Panc1 (cell line): ENCODE measurements at regions not wholly inside any gene's neighbourhood (a gene's known extent, or its start where the extent isn't known, plus 50 kb on each side); places are given as distances from the start of the nearest gene placed in this dataset.

Experiments used
- ATAC-seq: fragments of 200-7000 bp; cut with Tn5 transposase; 2 replicates; pipeline ENCODE4 v1.9.1; 2020; ENCODE audit warnings: mild to moderate bottlenecking, moderate library complexity
- BruUV-seq: library from RNA; stranded (reverse); fragments of 400-500 nt; replicated peaks from 2 replicates; lab custom pipeline; 2021; lab: Mats Ljungman, UMichigan
- CTCF ChIA-PET: fragments of 300-600 bp; sonication (Branson Sonifier 250); formaldehyde crosslinking; loops from one replicate; lab custom pipeline; 2022; ENCODE audit warnings: antibody characterized with exemption; lab: Charles Lee
- POLR2A ChIA-PET: fragments of 300-600 bp; sonication (Branson Sonifier 250); formaldehyde crosslinking; loops from one replicate; lab custom pipeline; 2022; ENCODE audit warnings: antibody characterized with exemption; lab: Charles Lee
- DNase-seq: peaks from one replicate; pipeline ENCODE4 v3.0.0-alpha.2; 2010; ENCODE audit warnings: low read depth, low spot score
- H3K27ac ChIP-seq: 2 replicates; pipeline ENCODE4 v1.5.1; 2011; ENCODE audit warnings: mild to moderate bottlenecking, low read length, inconsistent platforms
- H3K27me3 ChIP-seq: fragments of 200-500 bp; sonication (Bioruptor generic); 2 replicates; pipeline ENCODE4 v1.6.0; 2014; ENCODE audit warnings: low read length, inconsistent platforms; ENCODE audit not compliant: control insufficient read depth, insufficient read depth
- H3K36me3 ChIP-seq: fragments of 200-500 bp; sonication (Bioruptor generic); 2 replicates; pipeline ENCODE4 v1.5.1; 2014; ENCODE audit warnings: inconsistent platforms, mild to moderate bottlenecking, low read length, moderate library complexity; ENCODE audit not compliant: control insufficient read depth, insufficient read depth
- H3K4me1 ChIP-seq: 2 replicates; pipeline ENCODE4 v1.5.1; 2011; ENCODE audit warnings: inconsistent platforms, mild to moderate bottlenecking, low read length, moderate library complexity; ENCODE audit not compliant: control insufficient read depth, insufficient read depth
- H3K4me3 ChIP-seq, 2 experiments: 2 replicates each; pipeline ENCODE4 v1.5.1; 2011 to 2012; ENCODE audit warnings: low read depth in 2 of 2, low read length in 2 of 2, mild to moderate bottlenecking in 2 of 2, inconsistent platforms in 1 of 2, moderate library complexity in 1 of 2
- H3K9me3 ChIP-seq: fragments of 200-500 bp; sonication (Bioruptor generic); 2 replicates; pipeline ENCODE4 v1.5.1; 2014; ENCODE audit warnings: low read depth, mild to moderate bottlenecking, inconsistent platforms, low read length, moderate library complexity; ENCODE audit not compliant: control insufficient read depth, insufficient read depth
- POLR2AphosphoS5 ChIP-seq: IDR thresholded peaks from 2 replicates; pipeline ENCODE4 v1.6.1; 2012; ENCODE audit warnings: mild to moderate bottlenecking, low read depth, low read length, moderate library complexity
- SIN3A ChIP-seq: IDR thresholded peaks from 2 replicates; pipeline ENCODE4 v1.6.1; 2012; ENCODE audit warnings: low read depth, mild to moderate bottlenecking, low read length, moderate library complexity, borderline replicate concordance; ENCODE audit not compliant: insufficient read depth
- TCF7L2 ChIP-seq: IDR thresholded peaks from 2 replicates; pipeline ENCODE4 v1.6.1; 2011; ENCODE audit warnings: mild to moderate bottlenecking, low read depth, low read length, inconsistent platforms
- in situ Hi-C: cut with HindIII; loops from 2 replicates; pipeline ENCODE4 v1.10.0; 2016; ENCODE audit warnings: low sequenced_read_pairs, low pct_unique_long_range_greater_than_20kb
- intact Hi-C: fragments of 100-400 bp; cut with micrococcal nuclease; formaldehyde crosslinking; loops from one replicate; pipeline ENCODE4 v1.10.0; 2022; ENCODE audit not compliant: unreplicated experiment
- TF ChIP-seq, protein P1 (sequence below), 2 experiments: IDR thresholded peaks; 2 replicates each; pipeline ENCODE4 v1.6.1; 2011 to 2012; ENCODE audit warnings: low read depth in 2 of 2, control low read depth in 1 of 2, low read length in 1 of 2, mild to moderate bottlenecking in 1 of 2, moderate library complexity in 1 of 2; ENCODE audit not compliant: insufficient read depth in 1 of 2
- TF ChIP-seq, protein P2 (sequence below): fragments of 450-650 bp; IDR thresholded peaks from 2 replicates; pipeline ENCODE4 v1.5.1; 2017; ENCODE audit warnings: mild to moderate bottlenecking

DNA sequence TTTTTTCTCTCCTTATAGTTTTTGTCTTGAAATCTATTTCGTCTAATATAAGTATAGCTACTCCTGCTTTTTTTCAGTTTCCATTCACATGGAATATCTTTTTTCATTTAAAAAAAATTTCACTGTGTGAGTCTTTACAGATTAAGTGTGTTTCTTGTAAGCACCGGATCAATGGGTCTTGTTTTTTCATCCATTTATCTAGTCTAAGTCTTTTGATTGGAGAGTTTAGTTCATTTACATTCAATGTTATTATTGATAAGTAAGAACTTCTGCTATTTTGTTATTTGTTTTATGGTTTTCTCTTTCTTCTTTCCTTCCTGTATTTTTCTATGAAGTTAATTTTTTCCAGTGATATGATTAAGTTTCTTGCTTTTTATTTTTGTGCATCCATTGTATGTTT, 216.7 kb upstream of the CNTNAP2 start:
- CTCF ChIA-PET = no interaction called here
- intact Hi-C loops = no loop called here
- Histone ChIP-seq H3K9me3 (no peaks in the 10 kb centered on the region), H3K4me1 (no peaks in the 10 kb centered on the region), H3K4me3 (no peak overlapping the region), H3K36me3 (no peaks in the 10 kb centered on the region), H3K27ac (no peak overlapping the region), H3K27me3 (no peaks in the 10 kb centered on the region)
- BruUV-seq = no TSS peak
- no peak for TF ChIP-seq POLR2AphosphoS5
- ATAC-seq (no peak), DNase-seq (no peak)
- in situ Hi-C loops = no loop called here
- POLR2A ChIA-PET = no interaction called here

DNA sequence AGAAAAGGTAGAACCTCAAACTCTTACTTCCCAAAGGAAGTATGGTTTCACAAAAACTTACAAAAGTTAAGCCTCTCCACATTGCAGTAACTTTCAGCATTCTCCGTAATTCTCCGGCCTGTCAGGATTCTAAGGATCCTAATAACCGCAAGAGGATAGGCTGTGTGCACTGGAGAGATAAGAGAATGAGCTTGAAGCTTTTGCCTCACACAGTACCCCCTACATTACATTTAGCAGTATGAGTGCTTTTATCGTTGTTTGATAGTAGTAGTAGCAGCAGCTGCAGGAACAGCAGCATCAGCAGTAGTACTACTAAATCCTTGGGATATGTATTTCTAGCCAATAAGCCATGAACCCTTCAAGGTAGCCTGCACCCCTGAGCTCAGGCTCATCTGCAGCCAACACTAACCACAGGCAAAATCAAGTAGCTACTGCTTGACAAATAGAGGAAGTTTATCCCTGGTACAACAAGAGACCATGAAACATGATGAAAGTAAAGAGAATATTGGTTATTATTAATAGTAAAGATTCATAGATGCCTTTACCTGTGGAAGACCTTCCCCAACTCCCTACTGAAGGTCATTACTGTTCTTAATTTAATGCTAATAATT, 222.6 kb upstream of the CNTNAP2 start:
- CTCF ChIA-PET = no interaction called here

More for the DNA sequence above, 222.6 kb upstream of the CNTNAP2 start:
- intact Hi-C loops = no loop called here
- in situ Hi-C loops = no loop called here
- H3K4me3 ChIP-seq = no peak overlapping the region
- POLR2A ChIA-PET = no interaction called here
- no peak overlapping the region for H3K27ac ChIP-seq
- BruUV-seq = no TSS peak
- ATAC-seq (no peak), DNase-seq (no peak)
- H3K9me3 ChIP-seq = no peaks in the 10 kb centered on the region
- H3K36me3 ChIP-seq = no peaks in the 10 kb centered on the region
- no peaks in the 10 kb centered on the region for H3K27me3 ChIP-seq
- no peaks in the 10 kb centered on the region for H3K4me1 ChIP-seq
- TF ChIP-seq SIN3A = no peak
- TF ChIP-seq POLR2AphosphoS5 = no peak
- TF ChIP-seq, protein P1, sequence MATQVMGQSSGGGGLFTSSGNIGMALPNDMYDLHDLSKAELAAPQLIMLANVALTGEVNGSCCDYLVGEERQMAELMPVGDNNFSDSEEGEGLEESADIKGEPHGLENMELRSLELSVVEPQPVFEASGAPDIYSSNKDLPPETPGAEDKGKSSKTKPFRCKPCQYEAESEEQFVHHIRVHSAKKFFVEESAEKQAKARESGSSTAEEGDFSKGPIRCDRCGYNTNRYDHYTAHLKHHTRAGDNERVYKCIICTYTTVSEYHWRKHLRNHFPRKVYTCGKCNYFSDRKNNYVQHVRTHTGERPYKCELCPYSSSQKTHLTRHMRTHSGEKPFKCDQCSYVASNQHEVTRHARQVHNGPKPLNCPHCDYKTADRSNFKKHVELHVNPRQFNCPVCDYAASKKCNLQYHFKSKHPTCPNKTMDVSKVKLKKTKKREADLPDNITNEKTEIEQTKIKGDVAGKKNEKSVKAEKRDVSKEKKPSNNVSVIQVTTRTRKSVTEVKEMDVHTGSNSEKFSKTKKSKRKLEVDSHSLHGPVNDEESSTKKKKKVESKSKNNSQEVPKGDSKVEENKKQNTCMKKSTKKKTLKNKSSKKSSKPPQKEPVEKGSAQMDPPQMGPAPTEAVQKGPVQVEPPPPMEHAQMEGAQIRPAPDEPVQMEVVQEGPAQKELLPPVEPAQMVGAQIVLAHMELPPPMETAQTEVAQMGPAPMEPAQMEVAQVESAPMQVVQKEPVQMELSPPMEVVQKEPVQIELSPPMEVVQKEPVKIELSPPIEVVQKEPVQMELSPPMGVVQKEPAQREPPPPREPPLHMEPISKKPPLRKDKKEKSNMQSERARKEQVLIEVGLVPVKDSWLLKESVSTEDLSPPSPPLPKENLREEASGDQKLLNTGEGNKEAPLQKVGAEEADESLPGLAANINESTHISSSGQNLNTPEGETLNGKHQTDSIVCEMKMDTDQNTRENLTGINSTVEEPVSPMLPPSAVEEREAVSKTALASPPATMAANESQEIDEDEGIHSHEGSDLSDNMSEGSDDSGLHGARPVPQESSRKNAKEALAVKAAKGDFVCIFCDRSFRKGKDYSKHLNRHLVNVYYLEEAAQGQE (IDR thresholded peaks at IDR 0.05; ENCODE audit: insufficient read depth in 1 of 2, low read depth in 2 of 2, low read length in 1 of 2) = no peak
- TF ChIP-seq TCF7L2 = no peak
- TF ChIP-seq, protein P2, sequence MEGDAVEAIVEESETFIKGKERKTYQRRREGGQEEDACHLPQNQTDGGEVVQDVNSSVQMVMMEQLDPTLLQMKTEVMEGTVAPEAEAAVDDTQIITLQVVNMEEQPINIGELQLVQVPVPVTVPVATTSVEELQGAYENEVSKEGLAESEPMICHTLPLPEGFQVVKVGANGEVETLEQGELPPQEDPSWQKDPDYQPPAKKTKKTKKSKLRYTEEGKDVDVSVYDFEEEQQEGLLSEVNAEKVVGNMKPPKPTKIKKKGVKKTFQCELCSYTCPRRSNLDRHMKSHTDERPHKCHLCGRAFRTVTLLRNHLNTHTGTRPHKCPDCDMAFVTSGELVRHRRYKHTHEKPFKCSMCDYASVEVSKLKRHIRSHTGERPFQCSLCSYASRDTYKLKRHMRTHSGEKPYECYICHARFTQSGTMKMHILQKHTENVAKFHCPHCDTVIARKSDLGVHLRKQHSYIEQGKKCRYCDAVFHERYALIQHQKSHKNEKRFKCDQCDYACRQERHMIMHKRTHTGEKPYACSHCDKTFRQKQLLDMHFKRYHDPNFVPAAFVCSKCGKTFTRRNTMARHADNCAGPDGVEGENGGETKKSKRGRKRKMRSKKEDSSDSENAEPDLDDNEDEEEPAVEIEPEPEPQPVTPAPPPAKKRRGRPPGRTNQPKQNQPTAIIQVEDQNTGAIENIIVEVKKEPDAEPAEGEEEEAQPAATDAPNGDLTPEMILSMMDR = no peak
